Fibroblast of skin of left quadriceps (primary cell): ENCODE measurements at regions not wholly inside any gene's neighbourhood (a gene's known extent, or its start where the extent isn't known, plus 50 kb on each side); places are given as distances from the start of the nearest gene placed in this dataset.

Source experiments
- DNase-seq, 2 experiments: peaks; one replicate each; pipeline ENCODE4 v3.0.0-alpha.2; 2013; ENCODE audit warnings: low read depth in 2 of 2

- no peak for DNase-seq
Observed at GRCh38 chr2:51505533-51505932, 473.6 kb upstream of the NRXN1 start.

GRCh38 chr2:51490576-51491234 is 458.8 kb upstream of the NRXN1 start:
- no peak for DNase-seq

- DNase-seq, result no peak
Observed at GRCh38 chr2:51484605-51485004, 452.7 kb upstream of the NRXN1 start.

GRCh38 chr2:51483720-51484119 is 451.8 kb upstream of the NRXN1 start:
- no peak for DNase-seq

GRCh38 chr2:51472783-51473182 is 440.9 kb upstream of the NRXN1 start:
- DNase-seq, result no peak

- DNase-seq, result no peak
Observed at GRCh38 chr2:51472300-51472699, 440.4 kb upstream of the NRXN1 start.

- no peak for DNase-seq
Observed at GRCh38 chr2:51469102-51469501, 437.2 kb upstream of the NRXN1 start.

GRCh38 chr2:51465326-51465725 is 433.4 kb upstream of the NRXN1 start:
- no peak for DNase-seq

GRCh38 chr2:51454177-51454576 is 422.2 kb upstream of the NRXN1 start:
- DNase-seq, result no peak

GRCh38 chr2:51448911-51449310 is 417.0 kb upstream of the NRXN1 start:
- DNase-seq, result no peak

- DNase-seq, result no peak
Observed at GRCh38 chr2:51441786-51442185, 409.9 kb upstream of the NRXN1 start.

- DNase-seq, result no peak
Observed at GRCh38 chr2:51424418-51424817, 392.5 kb upstream of the NRXN1 start.

GRCh38 chr2:51420511-51420910 is 388.6 kb upstream of the NRXN1 start:
- no peak for DNase-seq

GRCh38 chr2:51413726-51414125 is 381.8 kb upstream of the NRXN1 start:
- no peak for DNase-seq

GRCh38 chr2:51410331-51410730 is 378.4 kb upstream of the NRXN1 start:
- DNase-seq, result no peak

GRCh38 chr2:51409920-51410319 is 378.0 kb upstream of the NRXN1 start:
- no peak for DNase-seq

GRCh38 chr2:51404226-51404625 is 372.3 kb upstream of the NRXN1 start:
- DNase-seq, result no peak

GRCh38 chr2:51401546-51401945 is 369.6 kb upstream of the NRXN1 start:
- no peak for DNase-seq

- DNase-seq, result peak; percentile 67 to 70
Observed at GRCh38 chr2:51387235-51387634, 355.3 kb upstream of the NRXN1 start.

GRCh38 chr2:51379997-51380396 is 348.1 kb upstream of the NRXN1 start:
- no peak for DNase-seq

GRCh38 chr2:51368250-51368649 is 336.3 kb upstream of the NRXN1 start:
- DNase-seq, result no peak

GRCh38 chr2:51350100-51350499 is 318.2 kb upstream of the NRXN1 start:
- DNase-seq, result peak; percentile 16 to 27

GRCh38 chr2:51344886-51345285 is 313.0 kb upstream of the NRXN1 start:
- no peak for DNase-seq
